ENCODE measurements at regions not wholly inside any gene's neighbourhood (a gene's known extent, or its start where the extent isn't known, plus 50 kb on each side); places are given as distances from the start of the nearest gene placed in this dataset.

DNA sequence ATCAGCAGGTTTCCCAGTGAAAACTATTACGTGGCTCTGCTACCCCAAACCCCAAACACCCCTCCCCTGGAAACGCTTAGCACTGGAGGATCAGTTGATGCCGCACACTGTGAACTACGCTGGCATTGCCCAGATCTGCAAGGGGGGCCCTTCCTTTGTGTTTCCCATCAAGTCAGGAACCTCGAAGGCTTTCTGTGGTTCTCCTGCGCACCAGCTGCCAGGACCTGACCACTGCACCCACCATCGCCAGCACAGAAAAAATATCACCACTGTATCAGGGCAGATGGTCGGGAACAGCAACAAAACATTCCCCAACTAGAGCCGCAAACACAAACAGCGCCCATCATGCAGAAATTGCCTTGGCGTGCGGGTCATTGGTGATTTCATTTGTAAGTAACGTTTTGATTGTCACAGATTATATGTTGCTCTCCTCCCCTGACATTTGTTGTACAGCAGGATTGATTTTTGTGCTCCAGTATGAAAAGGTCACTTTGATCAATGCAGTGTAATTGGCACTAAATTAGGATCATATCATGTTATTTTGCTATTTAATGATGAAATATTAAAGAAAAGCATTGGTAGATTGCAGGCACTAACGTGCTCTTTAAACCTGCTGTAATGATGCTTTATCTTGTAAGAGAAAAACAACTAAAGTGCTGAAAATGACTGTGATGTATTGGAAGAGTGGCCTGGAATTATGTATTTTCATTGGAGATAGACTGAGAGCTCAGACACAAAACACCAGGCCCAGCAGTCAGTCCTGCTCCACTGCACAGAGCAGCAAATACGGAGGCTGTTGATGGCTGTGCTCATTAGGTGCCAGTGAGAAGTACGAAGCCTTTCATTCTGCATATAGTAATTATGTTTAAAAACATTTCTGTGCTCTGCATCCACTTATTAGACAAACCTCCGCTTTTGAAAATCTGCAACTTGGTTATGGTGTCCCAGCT, 833.2 kb upstream of the SALL3 start:
- no peaks in the 10 kb centered on the region for H3K27me3 ChIP-seq (ENCODE audit: control insufficient read depth in 1 of 2, insufficient read depth in 2 of 2, low read length in 2 of 2)
- H3K36me3 ChIP-seq (ENCODE audit: control insufficient read depth in 1 of 2, insufficient read depth in 2 of 2, low read length in 2 of 2) = no peaks in the 10 kb centered on the region
- no peak overlapping the region for H3K27ac ChIP-seq (ENCODE audit: low read depth, low read length)
- peaks cover 0 to 11% of the 10 kb centered on the region in 2 donors for H3K9me3 ChIP-seq (ENCODE audit: control insufficient read depth in 1 of 2, low read length in 2 of 2)
- no peak overlapping the region for H3K4me3 ChIP-seq (ENCODE audit: low read depth in 1 of 2, low read length in 2 of 2)
- no peak overlapping the region for H3K9ac ChIP-seq (ENCODE audit: low read depth in 1 of 2, low read length in 2 of 2)
- H3K4me1 ChIP-seq (ENCODE audit: control insufficient read depth in 1 of 2, insufficient read depth in 2 of 2, low read length in 2 of 2) = no peaks in the 10 kb centered on the region

DNA sequence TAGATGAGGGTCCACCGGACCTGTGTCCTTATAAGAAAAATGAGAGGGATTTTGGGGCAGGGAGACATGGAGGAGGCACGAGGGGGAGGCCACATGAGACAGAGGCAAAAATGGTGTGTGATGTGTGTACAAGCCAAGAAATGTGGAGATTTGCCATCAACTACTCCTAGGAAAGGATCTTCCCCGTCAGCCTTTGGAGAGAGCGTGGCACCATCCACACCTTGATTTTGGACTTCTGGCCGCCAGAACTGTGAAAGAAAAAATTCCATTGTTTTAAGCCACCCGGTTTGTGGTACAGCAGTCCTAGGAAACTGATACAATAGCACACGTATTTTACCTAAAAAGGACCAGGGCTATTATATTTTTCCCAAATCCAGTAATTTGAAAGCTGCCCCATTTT, 829.0 kb upstream of the SALL3 start:
- peaks cover 0 to 17% of the 10 kb centered on the region in 2 donors for H3K9me3 ChIP-seq (ENCODE audit: control insufficient read depth in 1 of 2, low read length in 2 of 2)
- H3K27ac ChIP-seq (ENCODE audit: low read depth, low read length) = no peak overlapping the region
- no peaks in the 10 kb centered on the region for H3K4me1 ChIP-seq (ENCODE audit: control insufficient read depth in 1 of 2, insufficient read depth in 2 of 2, low read length in 2 of 2)
- H3K4me3 ChIP-seq (ENCODE audit: low read depth in 1 of 2, low read length in 2 of 2) = no peak overlapping the region
- H3K9ac ChIP-seq (ENCODE audit: low read depth in 1 of 2, low read length in 2 of 2) = no peak overlapping the region
- no peaks in the 10 kb centered on the region for H3K27me3 ChIP-seq (ENCODE audit: control insufficient read depth in 1 of 2, insufficient read depth in 2 of 2, low read length in 2 of 2)
- no peaks in the 10 kb centered on the region for H3K36me3 ChIP-seq (ENCODE audit: control insufficient read depth in 1 of 2, insufficient read depth in 2 of 2, low read length in 2 of 2)

DNA sequence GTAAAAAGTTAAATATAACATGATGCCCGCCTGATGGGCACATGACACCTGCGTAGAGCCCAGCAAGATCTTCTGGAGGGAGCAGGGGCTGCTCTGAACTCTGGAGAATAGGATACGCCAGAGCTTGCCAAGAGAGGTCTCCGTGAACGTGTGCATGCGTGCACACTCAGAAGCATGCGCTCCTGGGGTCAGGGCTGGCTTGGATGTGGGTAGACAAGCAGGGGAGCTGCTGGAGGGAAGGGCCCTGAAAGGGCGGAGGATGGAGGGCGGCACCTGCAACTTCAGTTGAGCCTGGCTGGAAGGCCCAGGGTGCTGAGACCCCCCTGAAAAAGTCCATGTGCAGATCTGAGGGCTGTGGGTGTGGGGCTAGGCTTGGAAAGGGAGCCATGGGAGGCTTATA, 828.4 kb upstream of the SALL3 start:
- Histone ChIP-seq H3K4me1 (ENCODE audit: control insufficient read depth in 1 of 2, insufficient read depth in 2 of 2, low read length in 2 of 2) (no peaks in the 10 kb centered on the region), H3K36me3 (ENCODE audit: control insufficient read depth in 1 of 2, insufficient read depth in 2 of 2, low read length in 2 of 2) (no peaks in the 10 kb centered on the region), H3K4me3 (ENCODE audit: low read depth in 1 of 2, low read length in 2 of 2) (no peak overlapping the region), H3K9me3 (ENCODE audit: control insufficient read depth in 1 of 2, low read length in 2 of 2) (peaks cover 0 to 19% of the 10 kb centered on the region in 2 donors), H3K27ac (ENCODE audit: low read depth, low read length) (no peak overlapping the region), H3K9ac (ENCODE audit: low read depth in 1 of 2, low read length in 2 of 2) (no peak overlapping the region), H3K27me3 (ENCODE audit: control insufficient read depth in 1 of 2, insufficient read depth in 2 of 2, low read length in 2 of 2) (no peaks in the 10 kb centered on the region)

DNA sequence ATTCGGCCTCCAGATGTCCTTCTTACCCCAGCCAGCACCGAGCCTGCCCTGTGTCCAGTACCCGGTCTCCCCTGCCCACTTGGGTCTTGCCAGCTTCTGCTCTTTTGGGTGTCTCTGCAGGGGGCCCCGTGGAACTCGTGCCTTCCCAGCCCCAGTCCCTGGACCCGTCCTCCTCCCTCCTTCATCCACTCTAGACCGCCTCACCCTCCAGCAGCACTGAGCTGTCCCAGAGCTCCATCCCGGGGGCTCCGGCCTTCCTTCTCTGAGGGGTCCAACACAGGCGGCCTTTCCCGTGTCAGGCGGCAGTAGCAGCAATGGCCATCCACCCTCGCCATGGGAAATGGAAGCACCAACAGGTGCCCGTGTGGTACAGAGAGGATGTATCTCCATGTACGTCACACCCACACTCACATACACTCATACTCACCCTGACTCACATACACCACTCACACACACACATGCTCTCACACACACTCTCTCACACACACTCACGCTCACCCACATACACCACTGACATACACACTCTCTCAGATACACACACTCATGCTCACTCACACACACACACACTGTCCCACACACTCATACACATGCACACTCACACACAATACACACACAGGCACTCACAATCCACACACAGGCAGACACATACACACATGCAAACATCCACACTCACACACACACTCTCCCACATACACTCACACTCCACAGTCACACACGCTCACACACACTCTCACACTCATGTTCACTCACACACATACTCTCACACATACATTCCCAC, 827.5 kb upstream of the SALL3 start:
- Histone ChIP-seq H3K27me3 (ENCODE audit: control insufficient read depth in 1 of 2, insufficient read depth in 2 of 2, low read length in 2 of 2) (no peaks in the 10 kb centered on the region), H3K4me1 (ENCODE audit: control insufficient read depth in 1 of 2, insufficient read depth in 2 of 2, low read length in 2 of 2) (no peaks in the 10 kb centered on the region), H3K9ac (ENCODE audit: low read depth in 1 of 2, low read length in 2 of 2) (no peak overlapping the region), H3K36me3 (ENCODE audit: control insufficient read depth in 1 of 2, insufficient read depth in 2 of 2, low read length in 2 of 2) (no peaks in the 10 kb centered on the region), H3K9me3 (ENCODE audit: control insufficient read depth in 1 of 2, low read length in 2 of 2) (peaks cover 0 to 20% of the 10 kb centered on the region in 2 donors), H3K27ac (ENCODE audit: low read depth, low read length) (no peak overlapping the region), H3K4me3 (ENCODE audit: low read depth in 1 of 2, low read length in 2 of 2) (no peak overlapping the region)

- Histone ChIP-seq H3K4me3 (ENCODE audit: low read depth in 1 of 2, low read length in 2 of 2) (no peak overlapping the region), H3K4me1 (ENCODE audit: control insufficient read depth in 1 of 2, insufficient read depth in 2 of 2, low read length in 2 of 2) (no peaks in the 10 kb centered on the region), H3K27ac (ENCODE audit: low read depth, low read length) (no peak overlapping the region), H3K9me3 (ENCODE audit: control insufficient read depth in 1 of 2, low read length in 2 of 2) (peaks cover 0 to 23% of the 10 kb centered on the region in 2 donors), H3K9ac (ENCODE audit: low read depth in 1 of 2, low read length in 2 of 2) (no peak overlapping the region), H3K36me3 (ENCODE audit: control insufficient read depth in 1 of 2, insufficient read depth in 2 of 2, low read length in 2 of 2) (no peaks in the 10 kb centered on the region), H3K27me3 (ENCODE audit: control insufficient read depth in 1 of 2, insufficient read depth in 2 of 2, low read length in 2 of 2) (no peaks in the 10 kb centered on the region)
Measured at GRCh38 chr18:78153362-78153761, 826.3 kb upstream of the SALL3 start.

DNA sequence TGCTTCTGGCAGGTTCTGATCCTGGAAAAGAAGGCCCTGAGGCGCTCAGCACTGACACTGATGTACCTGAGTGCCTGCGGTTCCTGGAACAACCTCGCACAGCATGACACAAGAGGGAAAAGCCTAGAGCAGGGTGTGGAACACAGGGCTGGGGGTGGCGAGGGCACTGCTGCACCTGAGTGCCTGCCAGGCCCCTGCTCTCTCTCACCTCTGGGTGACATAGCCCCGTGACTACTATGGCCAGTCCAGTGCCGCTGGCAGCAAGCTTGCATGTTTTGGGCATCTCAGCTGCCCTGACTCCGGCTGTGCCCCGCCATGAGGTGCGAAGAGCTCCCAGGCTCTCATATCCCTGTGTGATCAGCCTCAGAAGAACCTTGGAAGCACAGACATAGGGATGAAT, 825.2 kb upstream of the SALL3 start:
- H3K36me3 ChIP-seq (ENCODE audit: control insufficient read depth in 1 of 2, insufficient read depth in 2 of 2, low read length in 2 of 2) = no peaks in the 10 kb centered on the region
- H3K9me3 ChIP-seq (ENCODE audit: control insufficient read depth in 1 of 2, low read length in 2 of 2) = peaks cover 0 to 23% of the 10 kb centered on the region in 2 donors
- H3K27me3 ChIP-seq (ENCODE audit: control insufficient read depth in 1 of 2, insufficient read depth in 2 of 2, low read length in 2 of 2) = no peaks in the 10 kb centered on the region
- H3K4me3 ChIP-seq (ENCODE audit: low read depth in 1 of 2, low read length in 2 of 2) = no peak overlapping the region
- no peaks in the 10 kb centered on the region for H3K4me1 ChIP-seq (ENCODE audit: control insufficient read depth in 1 of 2, insufficient read depth in 2 of 2, low read length in 2 of 2)
- no peak overlapping the region for H3K27ac ChIP-seq (ENCODE audit: low read depth, low read length)
- H3K9ac ChIP-seq (ENCODE audit: low read depth in 1 of 2, low read length in 2 of 2) = no peak overlapping the region

GRCh38 chr18:78154853-78155252, 824.8 kb upstream of the SALL3 start:
- no peak overlapping the region for H3K4me3 ChIP-seq (ENCODE audit: low read depth in 1 of 2, low read length in 2 of 2)
- H3K9me3 ChIP-seq (ENCODE audit: control insufficient read depth in 1 of 2, low read length in 2 of 2) = peaks cover 0 to 25% of the 10 kb centered on the region in 2 donors
- H3K36me3 ChIP-seq (ENCODE audit: control insufficient read depth in 1 of 2, insufficient read depth in 2 of 2, low read length in 2 of 2) = no peaks in the 10 kb centered on the region
- H3K4me1 ChIP-seq (ENCODE audit: control insufficient read depth in 1 of 2, insufficient read depth in 2 of 2, low read length in 2 of 2) = no peaks in the 10 kb centered on the region
- no peaks in the 10 kb centered on the region for H3K27me3 ChIP-seq (ENCODE audit: control insufficient read depth in 1 of 2, insufficient read depth in 2 of 2, low read length in 2 of 2)
- H3K27ac ChIP-seq (ENCODE audit: low read depth, low read length) = no peak overlapping the region
- H3K9ac ChIP-seq (ENCODE audit: low read depth in 1 of 2, low read length in 2 of 2) = no peak overlapping the region

GRCh38 chr18:78156466-78156865, 823.2 kb upstream of the SALL3 start:
- Histone ChIP-seq H3K9me3 (ENCODE audit: control insufficient read depth in 1 of 2, low read length in 2 of 2) (peaks cover 0 to 19% of the 10 kb centered on the region in 2 donors), H3K4me3 (ENCODE audit: low read depth in 1 of 2, low read length in 2 of 2) (no peak overlapping the region), H3K27me3 (ENCODE audit: control insufficient read depth in 1 of 2, insufficient read depth in 2 of 2, low read length in 2 of 2) (no peaks in the 10 kb centered on the region), H3K27ac (ENCODE audit: low read depth, low read length) (no peak overlapping the region), H3K4me1 (ENCODE audit: control insufficient read depth in 1 of 2, insufficient read depth in 2 of 2, low read length in 2 of 2) (no peaks in the 10 kb centered on the region), H3K9ac (ENCODE audit: low read depth in 1 of 2, low read length in 2 of 2) (no peak overlapping the region), H3K36me3 (ENCODE audit: control insufficient read depth in 1 of 2, insufficient read depth in 2 of 2, low read length in 2 of 2) (no peaks in the 10 kb centered on the region)

DNA sequence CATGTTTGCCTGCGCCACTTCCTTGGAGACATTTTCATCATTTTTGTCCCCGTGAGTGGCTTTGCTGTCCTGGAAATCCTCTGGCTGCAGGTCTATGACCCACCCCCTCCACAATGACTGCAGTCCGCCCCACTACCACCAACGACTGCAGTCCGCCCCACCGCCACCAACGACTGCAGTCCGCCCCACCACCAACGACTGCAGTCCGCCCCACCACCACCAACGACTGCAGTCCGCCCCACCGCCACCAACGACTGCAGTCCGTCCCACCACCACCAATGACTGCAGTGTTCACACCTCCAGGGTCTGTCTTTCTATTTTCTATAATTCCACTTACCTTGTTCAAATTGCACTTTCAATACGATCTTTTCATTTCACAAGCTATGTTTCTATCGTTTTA, 820.7 kb upstream of the SALL3 start:
- no peaks in the 10 kb centered on the region for H3K4me1 ChIP-seq (ENCODE audit: control insufficient read depth in 1 of 2, insufficient read depth in 2 of 2, low read length in 2 of 2)
- H3K9me3 ChIP-seq (ENCODE audit: control insufficient read depth in 1 of 2, low read length in 2 of 2) = peaks cover 0 to 10% of the 10 kb centered on the region in 2 donors
- no peak overlapping the region for H3K27ac ChIP-seq (ENCODE audit: low read depth, low read length)
- H3K27me3 ChIP-seq (ENCODE audit: control insufficient read depth in 1 of 2, insufficient read depth in 2 of 2, low read length in 2 of 2) = no peaks in the 10 kb centered on the region
- no peaks in the 10 kb centered on the region for H3K36me3 ChIP-seq (ENCODE audit: control insufficient read depth in 1 of 2, insufficient read depth in 2 of 2, low read length in 2 of 2)
- H3K9ac ChIP-seq (ENCODE audit: low read depth in 1 of 2, low read length in 2 of 2) = no peak overlapping the region
- no peak overlapping the region for H3K4me3 ChIP-seq (ENCODE audit: low read depth in 1 of 2, low read length in 2 of 2)

DNA sequence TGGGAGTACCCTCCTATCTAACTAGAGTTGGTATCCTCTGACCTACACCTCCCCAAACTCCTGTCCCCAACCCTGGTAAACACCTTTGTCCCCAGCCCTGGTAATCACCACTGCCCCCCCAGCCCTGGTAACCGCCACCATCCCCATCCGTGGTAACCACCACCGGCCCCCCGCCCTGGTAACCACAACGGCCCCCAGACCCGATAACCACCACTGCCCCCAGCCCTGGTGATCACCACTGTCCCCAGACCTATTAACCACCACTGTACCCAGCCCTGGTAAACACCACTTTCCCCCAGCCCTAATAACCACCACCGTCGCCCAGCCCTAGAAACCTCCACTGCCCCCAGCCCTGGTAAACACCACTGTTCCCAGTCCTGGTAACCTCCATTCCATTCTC, 820.2 kb upstream of the SALL3 start:
- H3K4me1 ChIP-seq (ENCODE audit: control insufficient read depth in 1 of 2, insufficient read depth in 2 of 2, low read length in 2 of 2) = no peaks in the 10 kb centered on the region
- H3K9ac ChIP-seq (ENCODE audit: low read depth in 1 of 2, low read length in 2 of 2) = no peak overlapping the region
- H3K36me3 ChIP-seq (ENCODE audit: control insufficient read depth in 1 of 2, insufficient read depth in 2 of 2, low read length in 2 of 2) = no peaks in the 10 kb centered on the region
- no peak overlapping the region for H3K27ac ChIP-seq (ENCODE audit: low read depth, low read length)
- no peaks in the 10 kb centered on the region for H3K27me3 ChIP-seq (ENCODE audit: control insufficient read depth in 1 of 2, insufficient read depth in 2 of 2, low read length in 2 of 2)
- H3K4me3 ChIP-seq (ENCODE audit: low read depth in 1 of 2, low read length in 2 of 2) = no peak overlapping the region
- H3K9me3 ChIP-seq (ENCODE audit: control insufficient read depth in 1 of 2, low read length in 2 of 2) = peaks cover 0 to 10% of the 10 kb centered on the region in 2 donors

All from duodenal mucosa (tissue), 2 donors.